Activated CD4-positive, alpha-beta T cell treated with anti-CD3 and anti-CD28 coated beads for 24 hours (primary cell): ENCODE measurements at regions not wholly inside any gene's neighbourhood (a gene's known extent, or its start where the extent isn't known, plus 50 kb on each side); places are given as distances from the start of the nearest gene placed in this dataset.

Experiments used
- DNase-seq, 2 donors: peaks; one replicate each; pipeline ENCODE4 v3.0.0-alpha.2; 2020; ENCODE audit warnings: low read depth in 2 of 2

- DNase-seq, result no peak
Measured at GRCh38 chr10:78868456-78868855, 200.3 kb upstream of the ZMIZ1 start.

- DNase-seq, result no peak
Measured at GRCh38 chr10:78868861-78869260, 199.9 kb upstream of the ZMIZ1 start.

GRCh38 chr10:78869508-78870454 lies 199.0 kb upstream of the ZMIZ1 start:
- DNase-seq, result no peak

GRCh38 chr10:78870458-78870857 lies 198.3 kb upstream of the ZMIZ1 start:
- no peak for DNase-seq

GRCh38 chr10:78871796-78872195 lies 197.0 kb upstream of the ZMIZ1 start:
- no peak for DNase-seq

GRCh38 chr10:78873413-78873812 lies 195.4 kb upstream of the ZMIZ1 start:
- no peak for DNase-seq

GRCh38 chr10:78875331-78875877 lies 193.4 kb upstream of the ZMIZ1 start:
- no peak for DNase-seq

- DNase-seq, result no peak
Measured at GRCh38 chr10:78875932-78876331, 192.8 kb upstream of the ZMIZ1 start.

- no peak for DNase-seq
Measured at GRCh38 chr10:78876449-78876848, 192.3 kb upstream of the ZMIZ1 start.

GRCh38 chr10:78879621-78880020 lies 189.1 kb upstream of the ZMIZ1 start:
- DNase-seq, result no peak

GRCh38 chr10:78886129-78886528 lies 182.6 kb upstream of the ZMIZ1 start:
- DNase-seq, result no peak

GRCh38 chr10:78889536-78890063 lies 179.2 kb upstream of the ZMIZ1 start:
- no peak for DNase-seq

GRCh38 chr10:78890506-78890905 lies 178.3 kb upstream of the ZMIZ1 start:
- DNase-seq, result no peak

GRCh38 chr10:78891741-78892140 lies 177.0 kb upstream of the ZMIZ1 start:
- DNase-seq, result no peak

GRCh38 chr10:78892338-78893176 lies 176.2 kb upstream of the ZMIZ1 start:
- no peak for DNase-seq

GRCh38 chr10:78893217-78893616 lies 175.5 kb upstream of the ZMIZ1 start:
- no peak for DNase-seq

GRCh38 chr10:78894089-78894840 lies 174.5 kb upstream of the ZMIZ1 start:
- no peak for DNase-seq

GRCh38 chr10:78894841-78895195 lies 173.9 kb upstream of the ZMIZ1 start:
- no peak for DNase-seq

- DNase-seq, result no peak
Measured at GRCh38 chr10:78895469-78895868, 173.3 kb upstream of the ZMIZ1 start.

GRCh38 chr10:78896159-78896928 lies 172.4 kb upstream of the ZMIZ1 start:
- no peak for DNase-seq
